Neuronal stem cell (in vitro differentiated cells): ENCODE measurements at regions not wholly inside any gene's neighbourhood (a gene's known extent, or its start where the extent isn't known, plus 50 kb on each side); places are given as distances from the start of the nearest gene placed in this dataset.

Experiments
- DNase-seq: peaks from one replicate; pipeline ENCODE4 v3.0.0-alpha.2; 2013; ENCODE audit warnings: low spot score
- H2AFZ ChIP-seq: one replicate; pipeline ENCODE4 v1.6.1; 2013; ENCODE audit warnings: mild to moderate bottlenecking, low read length, inconsistent platforms
- H2AK5ac ChIP-seq: 2 replicates; pipeline ENCODE4 v1.6.1; 2013; ENCODE audit warnings: low read depth, mild to moderate bottlenecking, inconsistent platforms, low read length, moderate library complexity, mixed read lengths
- H2BK120ac ChIP-seq: 2 replicates; pipeline ENCODE4 v1.6.1; 2013; ENCODE audit warnings: low read depth, mild to moderate bottlenecking, inconsistent platforms, low read length, moderate library complexity, mixed read lengths
- H2BK12ac ChIP-seq: one replicate; pipeline ENCODE4 v1.6.1; 2013; ENCODE audit warnings: low read length, inconsistent platforms
- H2BK15ac ChIP-seq: 2 replicates; pipeline ENCODE4 v1.6.1; 2013; ENCODE audit warnings: mild to moderate bottlenecking, low read length, inconsistent platforms, mixed read lengths
- H2BK5ac ChIP-seq: one replicate; pipeline ENCODE4 v1.6.1; 2013; ENCODE audit warnings: inconsistent platforms, mild to moderate bottlenecking, low read length, moderate library complexity
- H3K14ac ChIP-seq: one replicate; pipeline ENCODE4 v1.6.1; 2013; ENCODE audit warnings: low read length, inconsistent platforms
- H3K18ac ChIP-seq: 2 replicates; pipeline ENCODE4 v1.6.1; 2013; ENCODE audit warnings: low read length, inconsistent platforms
- H3K23ac ChIP-seq: 2 replicates; pipeline ENCODE4 v1.6.1; 2013; ENCODE audit warnings: low read depth, mild to moderate bottlenecking, mixed read lengths, low read length, inconsistent platforms; ENCODE audit not compliant: poor library complexity
- H3K27ac ChIP-seq: replicated peaks from 3 replicates; pipeline ENCODE4 v1.5.1; 2013; ENCODE audit warnings: low read length, inconsistent platforms
- H3K27me3 ChIP-seq, 3 experiments: 2 replicates each; pipeline ENCODE4 v1.6.1; 2013; ENCODE audit warnings: low read length in 3 of 3, mild to moderate bottlenecking in 2 of 3, inconsistent platforms in 1 of 3, low read depth in 1 of 3, mixed read lengths in 1 of 3, moderate library complexity in 1 of 3; ENCODE audit not compliant: control insufficient read depth in 3 of 3, insufficient read depth in 3 of 3
- H3K36me3 ChIP-seq, 2 donors: replicated peaks in 1 of 2; 2 replicates each; pipeline ENCODE4 v1.6.1; 2013; ENCODE audit warnings: low read length in 2 of 2; ENCODE audit not compliant: control insufficient read depth in 2 of 2, insufficient read depth in 2 of 2
- H3K4ac ChIP-seq: 2 replicates; pipeline ENCODE4 v1.6.1; 2013; ENCODE audit warnings: inconsistent platforms, mild to moderate bottlenecking, low read length, moderate library complexity
- H3K4me1 ChIP-seq, 2 donors: 1 replicate in 1 of 2; 2 replicates in 1 of 2; pipeline ENCODE4 v1.6.1; 2013; ENCODE audit warnings: low read length in 2 of 2, low read depth in 1 of 2; ENCODE audit not compliant: control insufficient read depth in 2 of 2, insufficient read depth in 1 of 2
- H3K4me2 ChIP-seq: one replicate; pipeline ENCODE4 v1.6.1; 2013; ENCODE audit warnings: mild to moderate bottlenecking, low read length, inconsistent platforms; ENCODE audit not compliant: insufficient read depth, poor library complexity, severe bottlenecking
- H3K4me3 ChIP-seq, 2 donors: 2 replicates each; pipeline ENCODE4 v1.5.1; 2013; ENCODE audit warnings: low read length in 2 of 2, mild to moderate bottlenecking in 2 of 2, inconsistent platforms in 1 of 2, moderate library complexity in 1 of 2
- H3K79me1 ChIP-seq: one replicate; pipeline ENCODE4 v1.6.1; 2013; ENCODE audit warnings: low read depth, mild to moderate bottlenecking, inconsistent platforms, low read length, moderate library complexity
- H3K9ac ChIP-seq: one replicate; pipeline ENCODE4 v1.6.1; 2013; ENCODE audit warnings: mild to moderate bottlenecking, low read depth, low read length, inconsistent platforms; ENCODE audit not compliant: poor library complexity
- H3K9me3 ChIP-seq, 2 donors: replicated peaks in 1 of 2; 2 replicates each; pipeline versions ENCODE3 to v1.6.1; 2013; ENCODE audit warnings: low read length in 2 of 2, mild to moderate bottlenecking in 2 of 2, inconsistent platforms in 1 of 2, low read depth in 1 of 2, mixed read lengths in 1 of 2, moderate library complexity in 1 of 2; ENCODE audit not compliant: control insufficient read depth in 2 of 2, insufficient read depth in 1 of 2
- H4K8ac ChIP-seq: one replicate; pipeline ENCODE4 v1.6.1; 2013; ENCODE audit warnings: low read depth, mild to moderate bottlenecking, inconsistent platforms, low read length, moderate library complexity
- H4K91ac ChIP-seq: one replicate; pipeline ENCODE4 v1.6.1; 2013; ENCODE audit warnings: low read length, low read depth, mild to moderate bottlenecking, inconsistent platforms; ENCODE audit not compliant: poor library complexity
- WGBS, 2 donors: extraction: QIAGEN DNeasy Blood & Tissue Kit; methylation state at CpG; one replicate each; pipeline ENCODE4 v1.1.7; 2013; ENCODE audit warnings: missing lambda C conversion rate in 2 of 2, mixed read lengths in 1 of 2; ENCODE audit not compliant: insufficient read length in 2 of 2, insufficient replicate concordance in 1 of 2; ENCODE audit errors: extremely low coverage in 2 of 2; 5-methylcytosine and 5-hydroxymethylcytosine counted together

- no peak overlapping the region for H3K18ac ChIP-seq
Observed at GRCh38 chr5:109250080-109250479, 159.7 kb downstream of the PJA2 start.

GRCh38 chr5:109249126-109249525, 160.6 kb downstream of the PJA2 start:
- no peak for DNase-seq
- Histone ChIP-seq H3K4me1 (no peaks in the 10 kb centered on the region), H3K27me3 (no peaks in the 10 kb centered on the region), H3K9me3 (peaks cover 3 to 18% of the 10 kb centered on the region in 2 donors), H3K27ac (no peak overlapping the region), H2BK120ac (no peak overlapping the region), H2AFZ (no peak overlapping the region), H3K4me3 (peak overlapping the region in 1 of 2 donors; percentile 18), H4K8ac (no peak overlapping the region), H3K9ac (no peak overlapping the region), H2BK5ac (no peak overlapping the region), H2BK15ac (no peak overlapping the region), H3K4ac (no peak overlapping the region), H3K23ac (no peak overlapping the region), H3K4me2 (no peak overlapping the region), H3K36me3 (no peaks in the 10 kb centered on the region), H3K14ac (no peak overlapping the region), H4K91ac (no peak overlapping the region), H2BK12ac (no peak overlapping the region), H3K18ac (no peak overlapping the region), H2AK5ac (no peak overlapping the region), H3K79me1 (no peaks in the 10 kb centered on the region)
- WGBS, 2 donors = no CpG with 5 or more reads among the region's 1 CpG

More at GRCh38 chr5:109250080-109250479, 159.7 kb downstream of the PJA2 start:
- Histone ChIP-seq H3K4ac (no peak overlapping the region), H3K4me3 (no peak overlapping the region), H3K79me1 (no peaks in the 10 kb centered on the region), H3K23ac (no peak overlapping the region), H2BK12ac (no peak overlapping the region), H2BK120ac (peak overlapping the region; percentile 50), H4K8ac (no peak overlapping the region), H2AK5ac (no peak overlapping the region), H2AFZ (no peak overlapping the region), H3K9ac (no peak overlapping the region), H3K27me3 (no peaks in the 10 kb centered on the region), H3K4me2 (no peak overlapping the region), H2BK15ac (no peak overlapping the region), H4K91ac (no peak overlapping the region), H3K36me3 (no peaks in the 10 kb centered on the region), H3K9me3 (peaks cover 3 to 18% of the 10 kb centered on the region in 2 donors), H3K4me1 (no peaks in the 10 kb centered on the region), H3K27ac (no peak overlapping the region), H3K14ac (no peak overlapping the region), H2BK5ac (peak overlapping the region; percentile 67)
- WGBS, 2 donors = no CpG with 5 or more reads among the region's 4 CpGs
- DNase-seq = no peak

GRCh38 chr5:109247986-109248385, 161.8 kb downstream of the PJA2 start:
- Histone ChIP-seq H2AK5ac (no peak overlapping the region), H3K4ac (no peak overlapping the region), H3K9me3 (peaks cover 3 to 18% of the 10 kb centered on the region in 2 donors), H3K4me3 (no peak overlapping the region), H2AFZ (no peak overlapping the region), H3K79me1 (no peaks in the 10 kb centered on the region), H4K8ac (no peak overlapping the region), H2BK12ac (no peak overlapping the region), H3K14ac (no peak overlapping the region), H3K23ac (no peak overlapping the region), H3K27ac (no peak overlapping the region), H3K27me3 (no peaks in the 10 kb centered on the region), H3K18ac (no peak overlapping the region), H2BK120ac (no peak overlapping the region), H3K4me2 (no peak overlapping the region), H4K91ac (no peak overlapping the region), H2BK5ac (no peak overlapping the region), H3K9ac (no peak overlapping the region), H2BK15ac (no peak overlapping the region), H3K36me3 (no peaks in the 10 kb centered on the region), H3K4me1 (no peaks in the 10 kb centered on the region)
- DNase-seq = no peak

GRCh38 chr5:109246841-109247592, 162.8 kb downstream of the PJA2 start:
- Histone ChIP-seq H3K27ac (no peak overlapping the region), H3K36me3 (no peaks in the 10 kb centered on the region), H3K4me3 (no peak overlapping the region), H3K23ac (no peak overlapping the region), H2BK15ac (no peak overlapping the region), H3K4ac (no peak overlapping the region), H3K9ac (no peak overlapping the region), H2BK12ac (no peak overlapping the region), H2BK5ac (no peak overlapping the region), H3K18ac (no peak overlapping the region), H3K14ac (no peak overlapping the region), H4K91ac (no peak overlapping the region), H4K8ac (no peak overlapping the region), H3K4me2 (no peak overlapping the region), H3K4me1 (no peaks in the 10 kb centered on the region), H2AK5ac (no peak overlapping the region), H2AFZ (no peak overlapping the region), H3K27me3 (no peaks in the 10 kb centered on the region), H3K9me3 (peaks cover 3 to 18% of the 10 kb centered on the region in 2 donors), H2BK120ac (no peak overlapping the region), H3K79me1 (no peaks in the 10 kb centered on the region)
- no peak for DNase-seq
- no CpG with 5 or more reads among the region's 7 CpGs for whole genome bisulfite sequencing, 2 donors
